Activated B cell treated with CpG ODN at 0.5 μM for 24 hours (primary cell): ENCODE measurements at regions not wholly inside any gene's neighbourhood (a gene's known extent, or its start where the extent isn't known, plus 50 kb on each side); places are given as distances from the start of the nearest gene placed in this dataset.
"Not testable (repeated sequence)": the region's sequence is repeated elsewhere in the genome, so short reads cannot be mapped to it uniquely, and the experiment has no call there.

Source experiments
- ATAC-seq: fragments of 200-7000 bp; cut with Tn5 transposase; one replicate; pipeline ENCODE4 v1.10.0; 2021; ENCODE audit warnings: low read depth, mild to moderate bottlenecking, moderate library complexity
- CTCF ChIA-PET: fragments of 350-600 bp; sonication (Branson Sonifier 250); formaldehyde crosslinking; loops from one replicate; lab custom pipeline; 2021; ENCODE audit warnings: antibody characterized with exemption; lab: Charles Lee
- POLR2A ChIA-PET: fragments of 350-600 bp; sonication (Branson Sonifier 250); formaldehyde crosslinking; loops from one replicate; lab custom pipeline; 2021; ENCODE audit warnings: antibody characterized with exemption; lab: Charles Lee
- DNase-seq: peaks from one replicate; pipeline ENCODE4 v3.0.0; 2022
- H3K27ac Mint-ChIP-seq: one replicate; pipeline ENCODE4 v1.8.0; 2020; ENCODE audit warnings: mixed read lengths
- H3K27me3 Mint-ChIP-seq: one replicate; pipeline ENCODE4 v1.8.0; 2021; ENCODE audit warnings: mixed read lengths
- H3K36me3 Mint-ChIP-seq: one replicate; pipeline ENCODE4 v1.8.0; 2021; ENCODE audit warnings: low read depth, mixed read lengths
- H3K4me1 Mint-ChIP-seq: one replicate; pipeline ENCODE4 v1.8.0; 2021; ENCODE audit warnings: mixed read lengths
- H3K4me3 Mint-ChIP-seq: one replicate; pipeline ENCODE4 v1.8.0; 2020; ENCODE audit warnings: mild to moderate bottlenecking, mixed read lengths
- H3K9me3 Mint-ChIP-seq: one replicate; pipeline ENCODE4 v1.8.0; 2020; ENCODE audit warnings: mixed read lengths
- CTCF ChIP-seq: fragments of 200-600 bp; IDR thresholded peaks from one replicate; pipeline ENCODE4 v1.8.0; 2022; ENCODE audit warnings: antibody characterized with exemption, mild to moderate bottlenecking
- intact Hi-C: fragments of 100-400 bp; cut with micrococcal nuclease; formaldehyde crosslinking; loops from one replicate; pipeline ENCODE4 v1.15.1; 2024

GRCh38 chr15:53022788-53023187 is 232.7 kb upstream of the ONECUT1 start:
- ChIA-PET POLR2A (no interaction called here), CTCF (no interaction called here)
- intact Hi-C loops, result no loop called here
- Mint-ChIP-seq H3K27ac (no peak overlapping the region), H3K27me3 (no peaks in the 10 kb centered on the region), H3K9me3 (peaks cover 8% of the 10 kb centered on the region), H3K4me1 (no peaks in the 10 kb centered on the region), H3K36me3 (no peaks in the 10 kb centered on the region), H3K4me3 (no peak overlapping the region)
- DNase-seq (no peak), ATAC-seq (no peak)
- TF ChIP-seq CTCF, result no peak

GRCh38 chr15:53013329-53013728 is 223.2 kb upstream of the ONECUT1 start:
- Mint-ChIP-seq H3K4me3 (no peak overlapping the region), H3K4me1 (no peaks in the 10 kb centered on the region), H3K27me3 (no peaks in the 10 kb centered on the region), H3K27ac (no peak overlapping the region), H3K9me3 (no peaks in the 10 kb centered on the region), H3K36me3 (no peaks in the 10 kb centered on the region)
- intact Hi-C loops, result no loop called here
- POLR2A ChIA-PET, result no interaction called here
- ATAC-seq, result no peak
- CTCF ChIA-PET, result no interaction called here
- DNase-seq, result no peak
- no peak for TF ChIP-seq CTCF

- H3K9me3 Mint-ChIP-seq, POLR2A ChIA-PET, intact Hi-C loops, CTCF ChIA-PET, H3K36me3 Mint-ChIP-seq, H3K27me3 Mint-ChIP-seq, H3K4me3 Mint-ChIP-seq, ATAC-seq, DNase-seq, H3K4me1 Mint-ChIP-seq, H3K27ac Mint-ChIP-seq: not testable (repeated sequence)
Observed at GRCh38 chr15:53011779-53012178, 221.6 kb upstream of the ONECUT1 start.

GRCh38 chr15:53009093-53009492 is 219.0 kb upstream of the ONECUT1 start:
- CTCF ChIA-PET, result no interaction called here

GRCh38 chr15:53000409-53000808 is 210.3 kb upstream of the ONECUT1 start:
- no peaks in the 10 kb centered on the region for H3K27me3 Mint-ChIP-seq
- POLR2A ChIA-PET, result no interaction called here
- CTCF ChIA-PET, result no interaction called here
- no peak overlapping the region for H3K27ac Mint-ChIP-seq
- ATAC-seq (no peak), DNase-seq (no peak)
- peaks cover 3% of the 10 kb centered on the region for H3K9me3 Mint-ChIP-seq
- H3K4me1 Mint-ChIP-seq, result no peaks in the 10 kb centered on the region
- intact Hi-C loops, result no loop called here
- no peak for TF ChIP-seq CTCF
- H3K36me3 Mint-ChIP-seq, result no peaks in the 10 kb centered on the region
- H3K4me3 Mint-ChIP-seq, result no peak overlapping the region

More at GRCh38 chr15:53009093-53009492, 219.0 kb upstream of the ONECUT1 start:
- TF ChIP-seq CTCF, result no peak
- no peaks in the 10 kb centered on the region for H3K4me1 Mint-ChIP-seq
- H3K27ac Mint-ChIP-seq, result no peak overlapping the region
- ATAC-seq (no peak), DNase-seq (no peak)
- no peaks in the 10 kb centered on the region for H3K27me3 Mint-ChIP-seq
- H3K4me3 Mint-ChIP-seq, result no peak overlapping the region
- POLR2A ChIA-PET, result no interaction called here
- H3K36me3 Mint-ChIP-seq, result no peaks in the 10 kb centered on the region
- no peaks in the 10 kb centered on the region for H3K9me3 Mint-ChIP-seq
- intact Hi-C loops, result no loop called here

DNA sequence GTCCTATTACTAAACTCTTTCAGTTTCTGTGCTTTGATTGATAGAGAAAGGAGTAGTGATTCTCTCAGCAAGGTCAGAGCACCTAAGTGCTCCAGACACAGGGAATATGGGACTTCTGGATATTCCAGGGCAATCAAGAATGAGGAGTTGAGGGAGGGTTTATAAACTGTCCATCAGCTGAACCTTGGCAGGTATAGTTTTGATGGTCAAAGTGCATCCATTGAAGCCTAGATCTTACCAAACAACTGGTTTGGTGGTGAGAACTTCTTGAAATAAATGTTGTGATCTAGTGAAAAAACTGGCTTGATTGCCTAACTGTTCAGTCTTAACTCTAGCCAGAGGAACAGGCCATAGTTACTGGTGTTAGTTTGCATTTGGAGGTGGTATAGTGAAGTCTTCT is 207.0 kb upstream of the ONECUT1 start:
- ChIA-PET CTCF (no interaction called here), POLR2A (no interaction called here)
- Mint-ChIP-seq H3K4me1 (no peaks in the 10 kb centered on the region), H3K9me3 (peaks cover 21% of the 10 kb centered on the region), H3K27ac (no peak overlapping the region), H3K27me3 (peaks cover 5% of the 10 kb centered on the region), H3K4me3 (no peak overlapping the region), H3K36me3 (no peaks in the 10 kb centered on the region)
- intact Hi-C loops, result no loop called here
- DNase-seq, result no peak
- TF ChIP-seq CTCF, result no peak
- ATAC-seq, result no peak
